GM12878 (cell line): ENCODE measurements at regions not wholly inside any gene's neighbourhood (a gene's known extent, or its start where the extent isn't known, plus 50 kb on each side); places are given as distances from the start of the nearest gene placed in this dataset.

Experiments
- ATAC-seq: fragments of 200-7000 bp; cut with Tn5 transposase; 3 replicates; pipeline ENCODE4 v1.9.1; 2020; ENCODE audit warnings: mild to moderate bottlenecking, moderate library complexity
- BruUV-seq: library from RNA; stranded (reverse); fragments of 400-500 nt; replicated peaks from 2 replicates; lab custom pipeline; 2021; lab: Mats Ljungman, UMichigan
- CTCF ChIA-PET: fragments of 300-600 bp; sonication (Branson Sonifier 250); formaldehyde crosslinking; extraction: SDS; loops from one replicate; lab custom pipeline; 2021; ENCODE audit warnings: inconsistent platforms; lab: Yijun Ruan, JAX
- POLR2A ChIA-PET: fragments of 350-600 bp; formaldehyde crosslinking; extraction: SDS; loops from one replicate; lab custom pipeline; 2021; ENCODE audit warnings: inconsistent platforms; lab: Charles Lee
- RAD21 ChIA-PET: fragments of 300-600 bp; sonication (Branson Sonifier 250); formaldehyde crosslinking; loops from one replicate; lab custom pipeline; 2023; ENCODE audit warnings: antibody characterized with exemption; ENCODE audit not compliant: unreplicated experiment; lab: Charles Lee
- SMC1A ChIA-PET: fragments of 300-600 bp; sonication (Branson Sonifier 250); formaldehyde crosslinking; loops from one replicate; lab custom pipeline; 2023; ENCODE audit not compliant: unreplicated experiment, uncharacterized antibody; lab: Charles Lee
- DNase-seq: peaks from one replicate; pipeline ENCODE4 v3.0.0-alpha.2; 2011; ENCODE audit warnings: low read depth, low spot score
- FAIRE-seq: peaks from 3 replicates; lab custom pipeline; 2011; peaks lifted over from hg19 to GRCh38; lab: Jason Lieb, UNC
- H2AFZ ChIP-seq: 2 replicates; pipeline ENCODE4 v1.6.0; 2011; ENCODE audit warnings: low read depth, low read length, control low read depth; ENCODE audit not compliant: control insufficient read depth
- H3K27ac ChIP-seq: 2 replicates; pipeline ENCODE4 v1.5.1; 2011; ENCODE audit warnings: control low read depth; ENCODE audit not compliant: control insufficient read depth, insufficient read depth
- H3K27me3 ChIP-seq, 2 experiments: replicated peaks in 1 of 2; 2 replicates each; pipeline versions ENCODE4 v1.6.0 to v1.6.1; 2011; ENCODE audit warnings: low read length in 1 of 2; ENCODE audit not compliant: control insufficient read depth in 2 of 2, insufficient read depth in 2 of 2
- H3K36me3 ChIP-seq, 2 experiments: 2 replicates each; pipeline ENCODE4 v1.5.1; 2011; ENCODE audit warnings: low read length in 1 of 2; ENCODE audit not compliant: control insufficient read depth in 2 of 2, insufficient read depth in 2 of 2
- H3K4me1 ChIP-seq: 2 replicates; pipeline ENCODE4 v1.6.1; 2011; ENCODE audit warnings: mild to moderate bottlenecking, low read length, moderate library complexity, mixed read lengths; ENCODE audit not compliant: control insufficient read depth, insufficient read depth
- H3K4me2 ChIP-seq: 2 replicates; pipeline ENCODE4 v1.6.0; 2011; ENCODE audit warnings: control low read depth; ENCODE audit not compliant: control insufficient read depth, insufficient read depth
- H3K4me3 ChIP-seq: fragments of 200-600 bp; sonication (generic); 2 replicates; pipeline ENCODE4 v1.5.1; 2016
- H3K79me2 ChIP-seq: 2 replicates; pipeline ENCODE4 v1.6.0; 2011; ENCODE audit warnings: low read length; ENCODE audit not compliant: control insufficient read depth, insufficient read depth
- H3K9ac ChIP-seq: 2 replicates; pipeline ENCODE4 v1.8.0; 2011; ENCODE audit warnings: low read length, control low read depth, mixed read lengths; ENCODE audit not compliant: control insufficient read depth, insufficient read depth
- H3K9me3 ChIP-seq: replicated peaks from 3 replicates; pipeline ENCODE4 v1.5.1; 2011; ENCODE audit warnings: mild to moderate bottlenecking, low read length; ENCODE audit not compliant: control insufficient read depth, insufficient read depth
- H4K20me1 ChIP-seq: 2 replicates; pipeline ENCODE4 v1.6.0; 2011; ENCODE audit not compliant: control insufficient read depth, insufficient read depth
- CEBPB ChIP-seq, 2 experiments: fragments of 150-350 bp in 1 of 2; IDR thresholded peaks; 2 replicates each; pipeline ENCODE4 v1.6.1; 2012 to 2014; ENCODE audit warnings: low read depth in 2 of 2, low read length in 2 of 2, borderline replicate concordance in 1 of 2, inconsistent platforms in 1 of 2
- CHD2 ChIP-seq: IDR thresholded peaks from 2 replicates; pipeline ENCODE4 v1.6.1; 2011; ENCODE audit warnings: low read depth, low read length, improper control_type of control experiment, borderline replicate concordance
- CHD4 ChIP-seq: fragments of 200-600 bp; sonication (generic); IDR thresholded peaks from 2 replicates; pipeline ENCODE4 v1.6.1; 2016; ENCODE audit warnings: mild to moderate bottlenecking
- DPF2 ChIP-seq: fragments of 450-650 bp; IDR thresholded peaks from 2 replicates; pipeline ENCODE4 v1.6.1; 2017; ENCODE audit warnings: mild to moderate bottlenecking
- EGR1 ChIP-seq, 2 experiments: IDR thresholded peaks; 1 replicate in 1 of 2; 2 replicates in 1 of 2; pipeline ENCODE4 v1.6.1; 2011 to 2012; ENCODE audit warnings: low read depth in 2 of 2, low read length in 2 of 2, borderline replicate concordance in 1 of 2, mild to moderate bottlenecking in 1 of 2, moderate library complexity in 1 of 2
- FOS ChIP-seq: IDR thresholded peaks from 3 replicates; pipeline ENCODE4 v1.6.1; 2011; ENCODE audit warnings: borderline replicate concordance; ENCODE audit not compliant: insufficient read length; ENCODE audit errors: extremely low read depth
- NR2C2 ChIP-seq: IDR thresholded peaks from 2 replicates; pipeline ENCODE4 v1.6.1; 2011; ENCODE audit warnings: borderline replicate concordance, low read depth; ENCODE audit not compliant: control insufficient read depth, insufficient read length
- RFX5 ChIP-seq: IDR thresholded peaks from 2 replicates; pipeline ENCODE4 v1.6.1; 2011; ENCODE audit warnings: low read depth, low read length, improper control_type of control experiment
- SP1 ChIP-seq: IDR thresholded peaks from one replicate; pipeline ENCODE4 v1.6.1; 2011; ENCODE audit warnings: low read depth, low read length
- SREBF2 ChIP-seq: IDR thresholded peaks from 2 replicates; pipeline ENCODE4 v1.6.1; 2012; ENCODE audit warnings: mild to moderate bottlenecking, low read length
- TCF7 ChIP-seq: IDR thresholded peaks from 2 replicates; pipeline ENCODE4 v1.6.1; 2014; ENCODE audit warnings: antibody characterized with exemption, borderline replicate concordance
- ZBED1 ChIP-seq: IDR thresholded peaks from 2 replicates; pipeline ENCODE4 v1.6.1; 2016; ENCODE audit warnings: borderline replicate concordance
- WGBS: methylation state at CpG from one replicate; pipeline ENCODE4 v1.1.6; 2016; ENCODE audit warnings: low lambda C conversion rate; ENCODE audit not compliant: insufficient replicate concordance, insufficient coverage; ENCODE audit errors: missing lambda C conversion rate; 5-methylcytosine and 5-hydroxymethylcytosine counted together
- in situ Hi-C: fragments of 300-500 bp; cut with MboI; formaldehyde crosslinking; loops from 9 replicates; pipeline ENCODE4 v1.14.3; 2018; ENCODE audit warnings: mixed read lengths
- intact Hi-C: fragments of 100-400 bp; cut with micrococcal nuclease; formaldehyde crosslinking; loops from one replicate; pipeline ENCODE4 v1.14.2; 2022; ENCODE audit not compliant: unreplicated experiment
- TF ChIP-seq, protein P1 (sequence below): fragments of 450-650 bp; formaldehyde crosslinking; IDR thresholded peaks from 2 replicates; pipeline ENCODE4 v1.5.0; 2022; ENCODE audit warnings: mild to moderate bottlenecking, missing genetic modification characterization
- TF ChIP-seq, protein P2 (sequence below): IDR thresholded peaks from 2 replicates; pipeline ENCODE4 v1.6.1; 2012; ENCODE audit warnings: low read depth, low read length, improper control_type of control experiment
- TF ChIP-seq, protein P3 (sequence below): fragments of 450-650 bp; IDR thresholded peaks from 2 replicates; pipeline ENCODE4 v1.6.1; 2018; ENCODE audit warnings: mild to moderate bottlenecking, low read depth, moderate library complexity; ENCODE audit not compliant: partially characterized antibody

DNA sequence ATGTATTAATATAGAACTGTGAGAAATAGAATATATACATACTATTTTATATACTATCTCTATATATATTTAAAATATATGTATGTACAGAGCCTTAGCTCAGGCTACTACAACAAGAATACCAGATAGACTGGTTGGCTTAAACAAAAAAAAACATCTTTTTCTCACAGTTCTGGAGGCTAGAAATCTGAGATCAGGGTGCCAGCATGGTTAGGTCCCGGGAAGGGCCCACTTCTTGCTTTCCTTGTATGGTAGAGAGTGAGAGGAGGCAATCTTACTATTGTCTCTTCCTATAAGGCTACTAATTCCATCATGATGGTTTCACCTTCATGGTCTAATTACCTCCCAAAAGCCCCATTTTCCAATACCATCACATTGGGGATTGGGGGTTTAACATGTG lies 613.0 kb downstream of the ZNF608 start:
- CTCF ChIA-PET, result no interaction called here
- H3K36me3 ChIP-seq, result no peaks in the 10 kb centered on the region
- POLR2A ChIA-PET, result no interaction called here
- H3K9ac ChIP-seq, result no peak overlapping the region
- H3K4me1 ChIP-seq, result no peaks in the 10 kb centered on the region
- H2AFZ ChIP-seq, result no peak overlapping the region
- TF ChIP-seq TCF7, result no peak
- no peak for TF ChIP-seq CEBPB (IDR thresholded peaks at IDR 0.05; ENCODE audit: borderline replicate concordance in 1 of 2, low read depth in 2 of 2, low read length in 2 of 2)
- TF ChIP-seq FOS, result no peak
- TF ChIP-seq SREBF2, result no peak
- TF ChIP-seq, protein P1, sequence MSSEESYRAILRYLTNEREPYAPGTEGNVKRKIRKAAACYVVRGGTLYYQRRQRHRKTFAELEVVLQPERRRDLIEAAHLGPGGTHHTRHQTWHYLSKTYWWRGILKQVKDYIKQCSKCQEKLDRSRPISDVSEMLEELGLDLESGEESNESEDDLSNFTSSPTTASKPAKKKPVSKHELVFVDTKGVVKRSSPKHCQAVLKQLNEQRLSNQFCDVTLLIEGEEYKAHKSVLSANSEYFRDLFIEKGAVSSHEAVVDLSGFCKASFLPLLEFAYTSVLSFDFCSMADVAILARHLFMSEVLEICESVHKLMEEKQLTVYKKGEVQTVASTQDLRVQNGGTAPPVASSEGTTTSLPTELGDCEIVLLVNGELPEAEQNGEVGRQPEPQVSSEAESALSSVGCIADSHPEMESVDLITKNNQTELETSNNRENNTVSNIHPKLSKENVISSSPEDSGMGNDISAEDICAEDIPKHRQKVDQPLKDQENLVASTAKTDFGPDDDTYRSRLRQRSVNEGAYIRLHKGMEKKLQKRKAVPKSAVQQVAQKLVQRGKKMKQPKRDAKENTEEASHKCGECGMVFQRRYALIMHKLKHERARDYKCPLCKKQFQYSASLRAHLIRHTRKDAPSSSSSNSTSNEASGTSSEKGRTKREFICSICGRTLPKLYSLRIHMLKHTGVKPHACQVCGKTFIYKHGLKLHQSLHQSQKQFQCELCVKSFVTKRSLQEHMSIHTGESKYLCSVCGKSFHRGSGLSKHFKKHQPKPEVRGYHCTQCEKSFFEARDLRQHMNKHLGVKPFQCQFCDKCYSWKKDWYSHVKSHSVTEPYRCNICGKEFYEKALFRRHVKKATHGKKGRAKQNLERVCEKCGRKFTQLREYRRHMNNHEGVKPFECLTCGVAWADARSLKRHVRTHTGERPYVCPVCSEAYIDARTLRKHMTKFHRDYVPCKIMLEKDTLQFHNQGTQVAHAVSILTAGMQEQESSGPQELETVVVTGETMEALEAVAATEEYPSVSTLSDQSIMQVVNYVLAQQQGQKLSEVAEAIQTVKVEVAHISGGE, result no peak
- TF ChIP-seq CHD4, result no peak
- no peak for TF ChIP-seq DPF2
- TF ChIP-seq, protein P2, sequence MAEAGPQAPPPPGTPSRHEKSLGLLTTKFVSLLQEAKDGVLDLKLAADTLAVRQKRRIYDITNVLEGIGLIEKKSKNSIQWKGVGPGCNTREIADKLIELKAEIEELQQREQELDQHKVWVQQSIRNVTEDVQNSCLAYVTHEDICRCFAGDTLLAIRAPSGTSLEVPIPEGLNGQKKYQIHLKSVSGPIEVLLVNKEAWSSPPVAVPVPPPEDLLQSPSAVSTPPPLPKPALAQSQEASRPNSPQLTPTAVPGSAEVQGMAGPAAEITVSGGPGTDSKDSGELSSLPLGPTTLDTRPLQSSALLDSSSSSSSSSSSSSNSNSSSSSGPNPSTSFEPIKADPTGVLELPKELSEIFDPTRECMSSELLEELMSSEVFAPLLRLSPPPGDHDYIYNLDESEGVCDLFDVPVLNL, result no peak
- TF ChIP-seq, protein P3, sequence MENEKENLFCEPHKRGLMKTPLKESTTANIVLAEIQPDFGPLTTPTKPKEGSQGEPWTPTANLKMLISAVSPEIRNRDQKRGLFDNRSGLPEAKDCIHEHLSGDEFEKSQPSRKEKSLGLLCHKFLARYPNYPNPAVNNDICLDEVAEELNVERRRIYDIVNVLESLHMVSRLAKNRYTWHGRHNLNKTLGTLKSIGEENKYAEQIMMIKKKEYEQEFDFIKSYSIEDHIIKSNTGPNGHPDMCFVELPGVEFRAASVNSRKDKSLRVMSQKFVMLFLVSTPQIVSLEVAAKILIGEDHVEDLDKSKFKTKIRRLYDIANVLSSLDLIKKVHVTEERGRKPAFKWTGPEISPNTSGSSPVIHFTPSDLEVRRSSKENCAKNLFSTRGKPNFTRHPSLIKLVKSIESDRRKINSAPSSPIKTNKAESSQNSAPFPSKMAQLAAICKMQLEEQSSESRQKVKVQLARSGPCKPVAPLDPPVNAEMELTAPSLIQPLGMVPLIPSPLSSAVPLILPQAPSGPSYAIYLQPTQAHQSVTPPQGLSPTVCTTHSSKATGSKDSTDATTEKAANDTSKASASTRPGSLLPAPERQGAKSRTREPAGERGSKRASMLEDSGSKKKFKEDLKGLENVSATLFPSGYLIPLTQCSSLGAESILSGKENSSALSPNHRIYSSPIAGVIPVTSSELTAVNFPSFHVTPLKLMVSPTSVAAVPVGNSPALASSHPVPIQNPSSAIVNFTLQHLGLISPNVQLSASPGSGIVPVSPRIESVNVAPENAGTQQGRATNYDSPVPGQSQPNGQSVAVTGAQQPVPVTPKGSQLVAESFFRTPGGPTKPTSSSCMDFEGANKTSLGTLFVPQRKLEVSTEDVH, result no peak
- no peak for TF ChIP-seq RFX5
- no peak for TF ChIP-seq ZBED1
- TF ChIP-seq SP1, result no peak
- TF ChIP-seq EGR1 (IDR thresholded peaks at IDR 0.05; ENCODE audit: borderline replicate concordance in 1 of 2, low read depth in 2 of 2, low read length in 2 of 2), result no peak
- TF ChIP-seq CHD2, result no peak
- no peak for TF ChIP-seq NR2C2
- no peaks in the 10 kb centered on the region for H3K9me3 ChIP-seq
- H3K4me2 ChIP-seq, result no peak overlapping the region
- 0% methylated on average over 1 of the region's 1 CpG for WGBS
- no peak overlapping the region for H3K4me3 ChIP-seq
- no TSS peak for BruUV-seq
- SMC1A ChIA-PET, result no interaction called here
- in situ Hi-C loops (no loop called here), intact Hi-C loops (no loop called here)
- FAIRE-seq, result no peak
- ATAC-seq, result no peak
- no peak overlapping the region for H3K27ac ChIP-seq
- H3K27me3 ChIP-seq, result no peaks in the 10 kb centered on the region; a peak in 1 of 4 replicates
- RAD21 ChIA-PET, result interaction anchor here (0.7 kb wide), 1 partner anchor 20 kb away, joined by 3 read pairs; no protein-coding TSS in a partner anchor
- H4K20me1 ChIP-seq, result no peaks in the 10 kb centered on the region
- no peak for DNase-seq
- H3K79me2 ChIP-seq, result no peaks in the 10 kb centered on the region
